Chondrocyte (in vitro differentiated cells): ENCODE measurements at regions not wholly inside any gene's neighbourhood (a gene's known extent, or its start where the extent isn't known, plus 50 kb on each side); places are given as distances from the start of the nearest gene placed in this dataset.

ENCODE experiments used
- DNase-seq: peaks from one replicate; pipeline ENCODE4 v3.0.0; 2021; ENCODE audit warnings: mixed read lengths, low spot score
- H3K27ac Mint-ChIP-seq: one replicate; pipeline ENCODE4 v1.8.0; 2021; ENCODE audit warnings: mild to moderate bottlenecking, moderate library complexity, mixed read lengths; ENCODE audit not compliant: unreplicated experiment
- H3K27me3 Mint-ChIP-seq: 2 replicates; pipeline ENCODE4 v1.8.0; 2021; ENCODE audit warnings: low read depth, mixed read lengths
- H3K36me3 Mint-ChIP-seq: 2 replicates; pipeline ENCODE4 v1.8.0; 2021; ENCODE audit warnings: low read depth, mixed read lengths
- H3K4me1 Mint-ChIP-seq: 2 replicates; pipeline ENCODE4 v1.8.0; 2021; ENCODE audit warnings: low read depth, mild to moderate bottlenecking, mixed read lengths
- H3K4me3 Mint-ChIP-seq: one replicate; pipeline ENCODE4 v1.8.0; 2021; ENCODE audit warnings: mild to moderate bottlenecking, moderate library complexity, mixed read lengths; ENCODE audit not compliant: unreplicated experiment
- H3K9me3 Mint-ChIP-seq: 2 replicates; pipeline ENCODE4 v1.8.0; 2021; ENCODE audit warnings: low read depth, mixed read lengths
- CTCF ChIP-seq: fragments of 200-600 bp; sonication (generic); IDR thresholded peaks from 2 replicates; pipeline ENCODE4 v1.5.0; 2021; ENCODE audit warnings: antibody characterized with exemption, mild to moderate bottlenecking, moderate library complexity

GRCh38 chr14:26032348-26032747, 565.5 kb downstream of the NOVA1 start:
- no peak for DNase-seq
- Mint-ChIP-seq H3K4me3 (no peak overlapping the region), H3K36me3 (no peaks in the 10 kb centered on the region), H3K4me1 (no peaks in the 10 kb centered on the region), H3K9me3 (no peaks in the 10 kb centered on the region), H3K27me3 (no peaks in the 10 kb centered on the region), H3K27ac (no peak overlapping the region)
- no peak for TF ChIP-seq CTCF

- H3K27me3 Mint-ChIP-seq: no peaks in the 10 kb centered on the region
- no peaks in the 10 kb centered on the region for H3K4me1 Mint-ChIP-seq
- TF ChIP-seq CTCF: no peak
- no peaks in the 10 kb centered on the region for H3K9me3 Mint-ChIP-seq
- H3K27ac Mint-ChIP-seq: no peak overlapping the region
- no peaks in the 10 kb centered on the region for H3K36me3 Mint-ChIP-seq
- DNase-seq: no peak
- no peak overlapping the region for H3K4me3 Mint-ChIP-seq
Observed at GRCh38 chr14:26026384-26026783, 571.4 kb downstream of the NOVA1 start.

- H3K4me1 Mint-ChIP-seq: no peaks in the 10 kb centered on the region
- no peak overlapping the region for H3K27ac Mint-ChIP-seq
- TF ChIP-seq CTCF: no peak
- no peak for DNase-seq
- H3K27me3 Mint-ChIP-seq: no peaks in the 10 kb centered on the region
- H3K4me3 Mint-ChIP-seq: no peak overlapping the region
- H3K36me3 Mint-ChIP-seq: no peaks in the 10 kb centered on the region
- H3K9me3 Mint-ChIP-seq: peaks cover 5% of the 10 kb centered on the region
Observed at GRCh38 chr14:26023967-26024366, 573.9 kb downstream of the NOVA1 start.

GRCh38 chr14:26021759-26022158, 576.1 kb downstream of the NOVA1 start:
- DNase-seq: no peak
- no peaks in the 10 kb centered on the region for H3K36me3 Mint-ChIP-seq
- H3K4me1 Mint-ChIP-seq: no peaks in the 10 kb centered on the region
- TF ChIP-seq CTCF: no peak
- no peak overlapping the region for H3K4me3 Mint-ChIP-seq
- peaks cover 5% of the 10 kb centered on the region for H3K9me3 Mint-ChIP-seq
- no peak overlapping the region for H3K27ac Mint-ChIP-seq
- H3K27me3 Mint-ChIP-seq: no peaks in the 10 kb centered on the region

- Mint-ChIP-seq H3K27ac (no peak overlapping the region), H3K4me3 (no peak overlapping the region), H3K36me3 (no peaks in the 10 kb centered on the region), H3K4me1 (no peaks in the 10 kb centered on the region), H3K9me3 (peaks cover 22% of the 10 kb centered on the region), H3K27me3 (no peaks in the 10 kb centered on the region)
- TF ChIP-seq CTCF: no peak
- DNase-seq: no peak
Observed at GRCh38 chr14:26017270-26017669, 580.6 kb downstream of the NOVA1 start.
